GM18498 (cell line): ENCODE measurements at regions not wholly inside any gene's neighbourhood (a gene's known extent, or its start where the extent isn't known, plus 50 kb on each side); places are given as distances from the start of the nearest gene placed in this dataset.
"Not testable (repeated sequence)": the region's sequence is repeated elsewhere in the genome, so short reads cannot be mapped to it uniquely, and the experiment has no call there.

Experiments
- ATAC-seq: cut with Tn5 transposase; IDR thresholded peaks from one replicate; pipeline ENCODE4 v1.9.1; 2021; ENCODE audit warnings: mild to moderate bottlenecking, moderate library complexity; ENCODE audit not compliant: unreplicated experiment

DNA sequence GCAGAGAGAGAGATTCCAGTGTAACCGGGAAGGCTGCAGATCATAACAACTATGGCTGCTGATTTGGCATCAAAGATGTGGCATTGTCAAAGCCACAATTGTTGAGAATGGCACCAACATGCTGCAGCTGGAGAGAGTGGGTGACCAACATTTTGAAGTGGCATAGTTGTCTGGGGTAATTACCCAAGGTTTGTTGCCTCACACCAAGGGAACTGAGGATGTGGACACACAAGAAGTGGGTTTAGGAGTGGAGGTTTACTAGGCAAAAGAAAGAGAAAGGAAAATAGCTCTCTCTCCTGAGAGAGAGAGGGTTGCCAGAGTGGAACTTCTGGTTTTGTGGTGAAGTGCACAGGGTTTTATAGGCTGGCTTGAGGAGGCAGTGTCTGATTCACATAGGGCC, 126.6 kb downstream of the FAM72C start:
- not testable (repeated sequence) for ATAC-seq

GRCh38 chr1:143842058-143842457, 129.7 kb downstream of the FAM72C start:
- not testable (repeated sequence) for ATAC-seq

DNA sequence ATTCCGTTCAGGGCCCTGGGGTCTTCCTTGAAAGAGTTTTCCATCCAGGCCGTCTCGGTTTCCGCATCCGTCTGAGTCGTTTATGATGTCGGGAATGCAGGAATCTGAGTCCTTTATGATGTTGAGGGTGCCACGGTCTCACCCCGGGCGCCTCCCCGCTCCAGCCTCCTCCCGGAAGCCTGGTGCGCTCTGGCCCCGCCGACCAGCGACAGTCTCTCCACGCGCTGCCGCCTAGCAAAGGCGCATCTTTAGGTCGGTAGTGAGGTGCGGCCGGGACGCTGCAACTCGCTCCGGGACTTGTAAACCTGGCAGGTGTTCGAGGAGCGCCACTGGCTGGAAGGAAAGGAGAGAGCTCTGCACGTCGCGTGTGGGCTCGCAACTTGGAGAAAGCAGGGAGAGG, 132.6 kb downstream of the FAM72C start:
- not testable (repeated sequence) for ATAC-seq

- ATAC-seq = not testable (repeated sequence)
Measured at GRCh38 chr1:143838598-143838929, 133.2 kb downstream of the FAM72C start.

GRCh38 chr1:143837924-143838597, 133.7 kb downstream of the FAM72C start:
- ATAC-seq = not testable (repeated sequence)

DNA sequence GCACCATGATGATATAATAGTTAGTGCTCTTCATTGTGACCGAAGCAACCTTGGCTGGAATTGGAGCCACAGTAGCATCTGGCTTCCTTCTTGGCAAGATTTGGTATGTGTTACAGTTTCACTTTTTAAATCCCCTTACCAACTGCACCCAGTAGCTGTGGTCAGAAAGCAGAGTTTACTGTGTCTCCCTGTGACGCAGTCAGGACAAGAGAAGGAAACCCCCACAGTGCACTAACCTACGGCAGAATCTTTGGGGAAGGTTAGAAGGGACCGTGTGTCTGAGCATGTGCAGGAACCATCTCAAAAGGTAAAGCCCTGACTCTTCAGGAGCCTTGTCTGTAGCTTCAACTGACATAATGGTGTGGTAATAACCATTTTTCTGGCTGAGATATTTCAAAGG, 138.4 kb downstream of the FAM72C start:
- ATAC-seq = not testable (repeated sequence)

DNA sequence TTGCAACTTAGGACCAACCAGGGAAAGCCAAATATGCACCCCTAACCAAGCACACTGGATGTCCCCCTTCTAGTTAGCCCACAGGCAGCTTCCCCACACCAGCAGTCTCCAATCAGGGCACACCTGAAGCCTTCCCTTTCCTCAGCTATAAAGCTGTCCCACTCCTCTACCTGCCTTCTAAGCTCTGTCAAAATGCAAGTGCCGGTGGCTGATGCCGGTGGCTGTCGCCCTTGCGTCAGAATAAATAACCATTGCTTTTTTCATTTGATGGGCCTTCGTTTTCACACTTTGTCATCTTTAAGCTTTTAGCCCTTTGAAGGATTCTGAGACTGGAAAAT, 139.4 kb downstream of the FAM72C start:
- ATAC-seq = not testable (repeated sequence)

DNA sequence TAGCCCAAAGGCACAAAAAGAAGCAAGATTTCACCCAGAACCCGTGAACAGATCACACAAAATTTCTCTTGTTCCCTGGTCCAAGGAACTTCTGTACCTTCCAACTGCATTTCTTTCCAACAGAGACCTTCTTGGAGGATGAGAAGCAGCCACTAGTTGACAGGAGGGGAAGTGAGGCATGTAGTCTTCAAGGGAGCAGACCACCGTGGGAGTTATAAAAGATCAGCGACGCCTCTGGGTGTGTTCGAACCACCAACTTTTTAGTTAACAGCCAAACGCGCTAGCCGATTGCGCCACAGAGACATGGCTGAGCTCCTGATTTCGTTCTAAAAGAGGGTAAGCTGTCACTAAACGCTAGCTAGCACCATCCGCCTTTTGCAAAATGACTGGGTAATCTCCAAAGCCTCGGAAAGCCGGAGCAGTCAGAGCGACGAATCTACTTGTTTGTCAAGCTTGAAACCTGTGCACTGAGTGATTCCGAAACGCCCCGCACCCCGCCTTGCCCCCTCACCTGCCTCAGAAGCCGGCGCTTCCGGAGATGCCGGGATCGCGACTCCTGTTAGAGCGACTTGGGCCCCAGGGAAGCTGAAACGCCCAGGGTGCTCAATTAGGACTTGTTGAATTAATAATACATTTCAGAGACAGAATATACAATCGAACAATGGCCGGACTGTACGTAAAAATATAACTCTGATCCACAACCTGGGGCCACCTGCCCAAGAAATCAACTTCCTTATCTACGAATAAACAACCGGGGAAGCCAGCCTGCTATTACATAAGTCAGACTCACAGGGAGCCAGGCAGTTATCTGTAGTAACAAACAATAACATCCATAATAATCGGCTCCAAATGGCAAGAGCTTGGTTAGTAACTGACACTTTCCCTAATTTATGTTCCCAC, 140.1 kb downstream of the FAM72C start:
- not testable (repeated sequence) for ATAC-seq

- ATAC-seq = not testable (repeated sequence)
Measured at GRCh38 chr1:143826162-143826561, 145.6 kb downstream of the FAM72C start.

DNA sequence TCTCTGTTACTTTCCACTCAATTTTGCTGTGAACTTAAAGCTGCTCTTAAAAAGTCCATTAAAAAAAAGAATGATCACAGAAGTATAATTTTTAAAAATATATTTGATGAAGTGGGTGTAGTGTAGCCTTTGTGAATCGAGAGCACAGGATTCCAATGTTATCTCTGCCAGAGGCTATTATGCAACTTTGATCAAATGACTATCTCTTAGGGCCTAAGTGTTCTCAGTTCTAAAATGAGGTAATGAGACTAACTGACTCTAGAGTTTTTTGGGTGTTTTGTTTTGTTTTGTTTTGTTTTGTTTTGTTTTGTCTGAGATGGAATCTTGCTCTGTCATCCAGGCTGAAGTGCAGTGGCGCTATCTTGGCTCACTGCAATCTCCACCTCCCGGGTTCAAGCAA, 147.5 kb downstream of the FAM72C start:
- ATAC-seq = not testable (repeated sequence)

GRCh38 chr1:143820058-143820457, 151.7 kb downstream of the FAM72C start:
- ATAC-seq = not testable (repeated sequence)

GRCh38 chr1:143816369-143816768, 155.4 kb downstream of the FAM72C start:
- not testable (repeated sequence) for ATAC-seq

DNA sequence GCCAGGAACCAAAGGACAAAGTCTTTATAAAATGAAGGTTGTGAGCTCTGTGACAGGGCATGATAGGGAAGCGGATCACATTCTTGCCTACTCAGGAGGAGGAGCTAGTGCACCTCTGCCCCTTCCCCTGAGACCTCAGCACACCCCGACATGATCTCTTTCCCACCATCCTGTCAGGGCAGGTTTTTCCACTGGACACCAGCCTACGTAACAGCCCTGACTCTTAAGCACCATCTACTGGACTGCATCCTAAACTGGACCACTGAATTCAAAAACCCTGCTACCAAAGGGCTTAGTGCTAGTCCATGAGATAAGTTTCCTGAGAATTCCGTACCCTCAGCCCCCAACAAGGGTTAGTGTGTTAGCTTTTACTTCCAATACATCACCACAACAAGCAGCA, 166.4 kb downstream of the FAM72C start:
- ATAC-seq = not testable (repeated sequence)

DNA sequence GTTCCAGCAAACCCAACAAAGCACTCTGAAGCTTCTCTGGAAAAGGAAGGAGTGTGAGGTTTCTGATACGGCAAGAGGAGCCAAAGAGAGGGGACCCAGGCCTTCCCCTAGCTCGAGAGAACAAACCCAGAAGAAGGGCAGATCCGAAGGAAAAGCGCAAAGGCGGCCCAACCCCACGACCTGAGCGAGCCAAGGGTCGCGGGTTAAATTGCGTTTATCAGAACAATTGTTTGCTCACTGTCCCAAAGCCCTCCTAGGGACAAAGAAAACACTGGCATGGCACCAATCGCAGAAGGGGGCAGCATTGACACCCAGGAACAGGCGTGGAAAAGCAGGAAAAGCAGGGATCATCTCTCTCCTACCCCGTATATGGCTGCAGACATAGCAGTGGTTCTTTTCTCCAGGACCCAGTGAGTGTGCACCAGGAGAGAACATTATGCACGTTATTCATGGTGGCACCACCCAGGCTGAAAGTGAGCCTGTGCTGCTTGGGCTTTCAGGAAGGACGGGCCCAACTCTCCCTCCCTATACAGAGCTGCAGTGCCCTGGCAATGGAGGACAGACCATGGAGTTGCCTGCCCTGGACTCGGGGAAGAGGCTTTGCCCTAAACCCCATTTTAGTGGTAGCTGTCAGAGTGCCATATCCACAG, 167.0 kb downstream of the FAM72C start:
- ATAC-seq = not testable (repeated sequence)

DNA sequence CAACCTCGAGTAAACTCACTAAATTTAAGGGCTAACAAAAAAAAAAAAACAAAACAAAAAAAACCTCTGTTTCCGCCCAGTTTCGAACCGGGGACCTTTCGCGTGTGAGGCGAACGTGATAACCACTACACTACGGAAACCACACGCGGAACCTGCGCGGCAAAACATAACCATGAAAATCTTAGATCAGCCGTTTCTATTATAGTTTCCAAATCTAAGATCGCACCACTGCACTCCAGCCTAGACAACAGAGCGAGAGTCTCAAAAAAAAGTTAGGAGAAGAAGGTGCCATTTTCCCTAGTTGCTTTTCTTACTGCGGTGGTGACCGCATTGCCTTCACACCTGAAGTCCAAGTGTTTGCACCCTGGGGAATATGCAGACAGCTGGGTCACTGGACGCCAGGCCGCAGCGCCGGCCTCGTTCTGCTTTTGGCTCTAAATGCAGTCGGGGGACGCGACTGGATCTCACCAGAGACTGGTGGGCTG, 167.8 kb downstream of the FAM72C start:
- peak; percentile 62 for ATAC-seq

- not testable (repeated sequence) for ATAC-seq
Measured at GRCh38 chr1:143803095-143803494, 168.7 kb downstream of the FAM72C start.

GRCh38 chr1:143799568-143800187, 172.1 kb downstream of the FAM72C start:
- not testable (repeated sequence) for ATAC-seq

DNA sequence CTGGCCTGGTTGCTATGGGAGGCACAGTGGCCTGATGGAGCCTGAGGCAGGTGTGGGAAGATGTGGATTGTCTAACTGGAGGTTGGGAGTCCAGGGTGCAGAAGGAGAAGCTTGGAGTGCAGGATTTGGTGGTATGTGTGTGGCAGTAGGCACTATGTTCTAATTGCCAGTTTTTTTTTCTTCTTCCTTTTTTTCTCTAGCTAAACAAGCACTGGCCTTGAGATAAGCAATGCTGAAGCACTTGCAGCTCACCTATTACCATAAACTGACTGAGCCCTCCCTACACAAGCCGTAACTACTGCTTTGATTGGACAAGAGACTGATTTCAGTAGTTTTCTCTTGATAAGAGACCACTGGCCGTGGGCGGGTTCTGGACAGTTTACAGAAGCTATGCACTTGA, 175.4 kb downstream of the FAM72C start:
- ATAC-seq = not testable (repeated sequence)

DNA sequence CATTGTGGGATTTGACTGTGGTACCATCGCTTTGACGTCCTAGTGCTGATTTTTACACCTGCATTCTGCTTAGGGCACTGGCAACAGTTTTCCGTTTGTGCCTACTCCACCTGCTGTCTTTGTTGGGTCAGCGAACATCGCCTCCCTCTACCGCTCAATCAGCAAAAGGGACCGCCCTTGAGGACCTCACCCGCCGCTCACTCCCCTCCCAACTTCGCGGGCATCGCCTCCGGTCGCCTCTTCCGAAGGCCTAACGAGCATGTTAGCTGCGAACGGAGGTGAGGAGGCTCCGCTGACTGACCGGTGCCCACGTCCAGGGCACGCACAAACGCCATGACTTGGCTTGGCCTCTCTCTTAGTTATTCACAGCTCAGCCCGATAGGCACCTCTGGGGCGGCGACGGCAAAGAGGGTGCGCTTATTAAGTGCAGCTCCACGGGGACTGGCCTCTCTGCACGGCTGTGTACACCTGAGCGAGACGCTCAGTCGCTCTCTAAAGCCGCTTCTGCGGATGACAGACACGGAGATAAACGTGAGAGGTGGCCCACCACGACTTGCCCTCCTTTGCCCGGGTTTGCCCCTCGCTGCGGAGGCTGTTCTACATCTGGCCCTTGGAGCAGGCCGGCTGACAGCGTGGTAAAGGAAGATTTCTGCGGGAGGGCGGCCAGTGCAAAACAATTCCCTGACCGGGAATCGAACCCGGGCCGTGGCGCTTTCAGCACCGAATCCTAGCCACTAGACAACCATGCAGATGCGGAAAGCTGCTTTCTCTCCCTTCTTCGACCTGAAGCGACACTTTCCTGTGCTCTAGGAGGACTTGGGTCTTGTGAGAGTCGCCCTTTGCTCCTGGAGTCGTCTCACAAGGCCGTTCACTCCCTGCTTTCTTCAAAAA, 179.5 kb downstream of the FAM72C start:
- not testable (repeated sequence) for ATAC-seq

GRCh38 chr1:143786381-143786780, 185.4 kb downstream of the FAM72C start:
- ATAC-seq = not testable (repeated sequence)
